NB4 (cell line): ENCODE measurements at regions not wholly inside any gene's neighbourhood (a gene's known extent, or its start where the extent isn't known, plus 50 kb on each side); places are given as distances from the start of the nearest gene placed in this dataset.

Experiments
- CTCF ChIP-seq: IDR thresholded peaks from one replicate; pipeline ENCODE4 v1.5.1; 2012; ENCODE audit warnings: low read depth, low read length
- MAX ChIP-seq: IDR thresholded peaks from 2 replicates; pipeline ENCODE4 v1.6.1; 2011; ENCODE audit warnings: low read depth, low read length
- POLR2A ChIP-seq: IDR thresholded peaks from 2 replicates; pipeline ENCODE4 v1.6.1; 2011; ENCODE audit warnings: mild to moderate bottlenecking; ENCODE audit not compliant: insufficient read length; ENCODE audit errors: extremely low read depth

DNA sequence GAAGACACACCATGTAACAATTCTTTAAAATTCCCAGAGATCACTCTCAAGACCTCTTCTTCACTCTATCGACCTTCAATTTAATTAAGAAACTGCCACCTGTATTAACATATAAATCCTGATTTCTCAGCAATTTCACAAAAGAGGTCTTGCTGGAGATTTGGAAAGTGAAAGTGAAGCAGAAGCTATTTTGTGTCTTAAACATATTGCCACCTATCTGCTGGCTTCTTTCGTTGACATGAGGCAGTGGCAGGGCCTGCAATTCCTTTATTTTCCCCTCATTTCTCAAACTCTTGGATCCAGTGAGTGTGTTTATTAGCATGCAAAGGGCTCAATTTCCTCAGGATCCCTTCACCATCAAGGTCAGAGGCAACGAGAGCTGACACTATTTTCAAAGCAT lies 780.2 kb upstream of the SLITRK1 start:
- TF ChIP-seq CTCF: no peak
- TF ChIP-seq MAX: no peak
- TF ChIP-seq POLR2A: no peak
